Sigmoid colon (tissue), 6 donors: ENCODE measurements at regions not wholly inside any gene's neighbourhood (a gene's known extent, or its start where the extent isn't known, plus 50 kb on each side); places are given as distances from the start of the nearest gene placed in this dataset.
"Not testable (repeated sequence)": the region's sequence is repeated elsewhere in the genome, so short reads cannot be mapped to it uniquely, and the experiment has no call there.

ENCODE experiments used
- DNase-seq: peaks from one replicate; pipeline ENCODE4 v3.0.0-alpha.2; 2019
- H3K27ac ChIP-seq, 4 donors: fragments of 200-600 bp; sonication (generic); one replicate each; pipeline ENCODE4 v1.5.1; 2016 to 2019; ENCODE audit warnings: mild to moderate bottlenecking in 1 of 4
- H3K27me3 ChIP-seq, 3 donors: fragments of 200-600 bp; sonication (generic); one replicate each; pipeline ENCODE4 v1.5.1; 2019; ENCODE audit warnings: mild to moderate bottlenecking in 1 of 3
- H3K36me3 ChIP-seq, 4 donors: fragments of 200-600 bp; sonication (generic); one replicate each; pipeline ENCODE4 v1.5.1; 2016 to 2019
- H3K4me1 ChIP-seq, 4 donors: fragments of 200-600 bp; sonication (generic); one replicate each; pipeline ENCODE4 v1.5.1; 2017 to 2019
- H3K4me3 ChIP-seq, 4 donors: fragments of 200-600 bp; sonication (generic); one replicate each; pipeline ENCODE4 v1.5.1; 2017 to 2019; ENCODE audit warnings: mild to moderate bottlenecking in 2 of 4, moderate library complexity in 1 of 4
- H3K9me3 ChIP-seq, 4 donors: fragments of 200-600 bp in 3 of 4; sonication (generic) in 3 of 4; one replicate each; pipeline versions ENCODE4 v1.5.1 to v1.6.1; 2013 to 2019
- EP300 ChIP-seq, 4 donors: sonication (generic); formaldehyde crosslinking; IDR thresholded peaks; one replicate each; pipeline ENCODE4 v1.6.1; 2017; ENCODE audit warnings: antibody characterized with exemption in 4 of 4
- POLR2A ChIP-seq, 2 donors: fragments of 450-650 bp; IDR thresholded peaks; one replicate each; pipeline ENCODE4 v1.6.1; 2016; ENCODE audit warnings: antibody characterized with exemption in 2 of 2, mild to moderate bottlenecking in 2 of 2, moderate library complexity in 2 of 2
- POLR2AphosphoS5 ChIP-seq, 4 donors: sonication (generic); formaldehyde crosslinking; IDR thresholded peaks; one replicate each; pipeline ENCODE4 v1.6.1; 2017; ENCODE audit warnings: antibody characterized with exemption in 4 of 4
- whole genome bisulfite sequencing, 2 donors: extraction: QIAGEN DNeasy Blood & Tissue Kit; methylation state at CpG; one replicate each; pipeline ENCODE4 v1.1.7; 2013; 5-methylcytosine and 5-hydroxymethylcytosine counted together
- intact Hi-C: fragments of 100-400 bp; cut with DNase I; formaldehyde crosslinking; loops from one replicate; pipeline ENCODE4 v1.15.1; 2023
- TF ChIP-seq, protein P1 (sequence below), 4 experiments: fragments of 450-650 bp in 3 of 4; fragments of 200-600 bp in 1 of 4; IDR thresholded peaks; one replicate each; pipeline ENCODE4 v1.5.1; 2016 to 2019; ENCODE audit warnings: antibody characterized with exemption in 4 of 4, mild to moderate bottlenecking in 3 of 4, moderate library complexity in 2 of 4
- donor health status: healthy with polysubstance abuse.
- donor health status: healthy.

DNA sequence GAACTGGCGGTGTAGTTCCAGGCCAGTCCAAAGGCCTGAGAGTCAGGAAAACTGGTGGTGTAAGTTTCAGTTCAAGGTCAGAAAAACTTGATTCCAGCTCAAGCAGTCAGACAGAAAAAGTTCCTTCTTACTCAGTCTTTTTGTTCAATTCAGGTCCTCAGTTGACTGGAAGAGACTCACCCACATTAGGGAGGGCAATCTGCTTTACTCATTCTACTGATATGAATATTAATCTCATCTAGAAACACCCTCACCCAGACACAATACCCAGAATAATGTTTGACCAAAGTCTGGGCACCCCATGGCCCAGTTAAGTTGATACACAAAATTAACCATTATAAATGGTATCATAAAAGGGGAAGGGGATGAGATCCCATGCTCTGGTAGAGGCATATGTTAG, 50.1 kb upstream of the LTA4H start:
- Histone ChIP-seq H3K9me3 (peaks cover 0 to 4% (median 0%) of the 10 kb centered on the region in 4 donors), H3K27ac (no peak overlapping the region), H3K4me3 (no peak overlapping the region), H3K36me3 (no peaks in the 10 kb centered on the region), H3K4me1 (no peaks in the 10 kb centered on the region), H3K27me3 (no peaks in the 10 kb centered on the region)
- TF ChIP-seq POLR2AphosphoS5 (IDR thresholded peaks at IDR 0.05) (no peak), POLR2A (IDR thresholded peaks at IDR 0.05) (no peak), EP300 (IDR thresholded peaks at IDR 0.05) (no peak)
- TF ChIP-seq, protein P1, sequence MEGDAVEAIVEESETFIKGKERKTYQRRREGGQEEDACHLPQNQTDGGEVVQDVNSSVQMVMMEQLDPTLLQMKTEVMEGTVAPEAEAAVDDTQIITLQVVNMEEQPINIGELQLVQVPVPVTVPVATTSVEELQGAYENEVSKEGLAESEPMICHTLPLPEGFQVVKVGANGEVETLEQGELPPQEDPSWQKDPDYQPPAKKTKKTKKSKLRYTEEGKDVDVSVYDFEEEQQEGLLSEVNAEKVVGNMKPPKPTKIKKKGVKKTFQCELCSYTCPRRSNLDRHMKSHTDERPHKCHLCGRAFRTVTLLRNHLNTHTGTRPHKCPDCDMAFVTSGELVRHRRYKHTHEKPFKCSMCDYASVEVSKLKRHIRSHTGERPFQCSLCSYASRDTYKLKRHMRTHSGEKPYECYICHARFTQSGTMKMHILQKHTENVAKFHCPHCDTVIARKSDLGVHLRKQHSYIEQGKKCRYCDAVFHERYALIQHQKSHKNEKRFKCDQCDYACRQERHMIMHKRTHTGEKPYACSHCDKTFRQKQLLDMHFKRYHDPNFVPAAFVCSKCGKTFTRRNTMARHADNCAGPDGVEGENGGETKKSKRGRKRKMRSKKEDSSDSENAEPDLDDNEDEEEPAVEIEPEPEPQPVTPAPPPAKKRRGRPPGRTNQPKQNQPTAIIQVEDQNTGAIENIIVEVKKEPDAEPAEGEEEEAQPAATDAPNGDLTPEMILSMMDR (IDR thresholded peaks at IDR 0.05) = no peak
- DNase-seq = no peak
- WGBS, 2 donors = 95 to 99% methylated on average over 1 of the region's 1 CpG
- intact Hi-C loops = no loop called here

DNA sequence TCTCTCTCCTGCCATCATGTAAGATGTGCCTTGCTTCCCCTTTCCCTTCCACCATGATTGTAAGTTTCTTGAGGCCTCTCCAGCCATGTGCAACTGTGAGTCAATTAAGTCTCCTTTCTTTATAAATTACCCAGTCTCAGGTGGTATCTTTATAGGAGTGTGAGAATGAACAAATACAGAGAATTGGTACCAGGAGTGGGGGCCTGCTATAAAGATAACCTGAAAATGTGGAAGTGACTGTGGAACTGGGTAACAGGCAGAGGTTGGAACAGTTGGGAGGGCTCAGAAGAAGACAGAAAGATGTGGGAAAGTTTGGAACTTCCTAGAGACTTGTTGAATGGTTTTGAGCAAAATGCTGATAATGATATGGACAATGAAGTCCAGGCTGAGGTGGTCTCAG, 50.8 kb upstream of the LTA4H start:
- H3K36me3 ChIP-seq, H3K4me3 ChIP-seq, intact Hi-C loops, H3K4me1 ChIP-seq, H3K9me3 ChIP-seq, H3K27ac ChIP-seq, DNase-seq, H3K27me3 ChIP-seq: not testable (repeated sequence)

DNA sequence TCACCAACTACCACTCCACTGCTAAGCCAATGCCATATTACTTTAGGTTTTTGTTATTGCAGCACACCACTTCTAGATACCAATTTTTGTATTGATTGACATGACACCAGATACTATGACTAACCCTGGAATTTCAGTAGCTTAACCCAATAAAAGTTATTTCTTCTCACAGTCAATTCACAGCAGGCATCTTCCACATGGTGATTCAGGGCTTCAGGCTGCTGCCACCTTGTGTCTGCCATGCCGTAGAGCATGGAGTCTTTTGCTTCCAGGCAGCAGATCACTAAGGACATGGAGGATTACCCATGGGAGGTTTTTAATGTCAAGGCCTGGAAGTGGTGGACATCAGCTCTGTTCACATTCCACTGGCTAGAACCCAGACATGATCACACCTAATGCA, 56.4 kb upstream of the LTA4H start:
- 98 to 99% methylated on average over 1 of the region's 1 CpG for WGBS, 2 donors

DNA sequence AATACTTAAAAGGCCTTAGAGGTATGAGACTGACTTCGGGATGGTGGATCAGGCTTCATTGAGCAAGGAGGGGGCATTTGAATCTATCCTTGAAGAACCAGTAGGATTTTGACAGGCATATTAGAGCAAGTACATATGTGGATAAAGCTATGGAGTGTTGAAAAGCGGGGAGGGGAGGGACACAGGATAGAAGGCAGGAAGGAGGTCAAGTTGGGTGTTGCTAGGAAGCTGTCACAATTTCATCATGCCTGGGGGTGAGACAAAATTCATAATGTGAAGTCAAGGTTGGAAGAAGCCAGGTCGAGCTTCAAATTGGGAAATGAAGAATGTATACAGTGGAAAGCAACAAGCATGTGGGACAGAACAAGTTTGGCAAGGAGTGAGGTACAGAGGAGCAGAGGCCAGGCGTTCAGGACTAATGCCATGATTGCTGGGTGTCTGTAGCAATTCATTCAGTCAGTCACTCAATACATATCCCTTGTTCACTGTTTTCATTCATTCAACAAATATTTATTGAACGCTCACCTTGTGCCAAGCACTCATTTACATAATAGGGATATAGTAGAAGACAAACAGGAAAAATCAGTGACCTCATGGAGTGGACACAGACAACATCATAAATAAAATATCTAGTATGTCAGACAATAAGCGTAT, 58.3 kb upstream of the LTA4H start:
- WGBS, 2 donors = 77 to 78% methylated on average over 6 of the region's 6 CpGs
- TF ChIP-seq, protein P1 (IDR thresholded peaks at IDR 0.05) = no peak
- TF ChIP-seq EP300 (IDR thresholded peaks at IDR 0.05) (no peak), POLR2A (IDR thresholded peaks at IDR 0.05) (no peak), POLR2AphosphoS5 (IDR thresholded peaks at IDR 0.05) (no peak)
- H3K4me1 ChIP-seq = no peaks in the 10 kb centered on the region
- DNase-seq = no peak
- no peak overlapping the region for H3K27ac ChIP-seq
- no peaks in the 10 kb centered on the region for H3K36me3 ChIP-seq
- no peak overlapping the region for H3K4me3 ChIP-seq
- H3K9me3 ChIP-seq = peaks cover 0 to 4% (median 0%) of the 10 kb centered on the region in 4 donors
- no peaks in the 10 kb centered on the region for H3K27me3 ChIP-seq
- intact Hi-C loops = no loop called here

More for the DNA sequence above, 56.4 kb upstream of the LTA4H start:
- TF ChIP-seq POLR2A (IDR thresholded peaks at IDR 0.05) (no peak), EP300 (IDR thresholded peaks at IDR 0.05) (no peak), POLR2AphosphoS5 (IDR thresholded peaks at IDR 0.05) (no peak)
- TF ChIP-seq, protein P1 (IDR thresholded peaks at IDR 0.05) = no peak
- no peak overlapping the region for H3K27ac ChIP-seq
- H3K4me1 ChIP-seq = no peaks in the 10 kb centered on the region
- peaks cover 0 to 4% (median 0%) of the 10 kb centered on the region in 4 donors for H3K9me3 ChIP-seq
- no peak for DNase-seq
- no peak overlapping the region for H3K4me3 ChIP-seq
- H3K36me3 ChIP-seq = no peaks in the 10 kb centered on the region
- intact Hi-C loops = no loop called here
- H3K27me3 ChIP-seq = no peaks in the 10 kb centered on the region

DNA sequence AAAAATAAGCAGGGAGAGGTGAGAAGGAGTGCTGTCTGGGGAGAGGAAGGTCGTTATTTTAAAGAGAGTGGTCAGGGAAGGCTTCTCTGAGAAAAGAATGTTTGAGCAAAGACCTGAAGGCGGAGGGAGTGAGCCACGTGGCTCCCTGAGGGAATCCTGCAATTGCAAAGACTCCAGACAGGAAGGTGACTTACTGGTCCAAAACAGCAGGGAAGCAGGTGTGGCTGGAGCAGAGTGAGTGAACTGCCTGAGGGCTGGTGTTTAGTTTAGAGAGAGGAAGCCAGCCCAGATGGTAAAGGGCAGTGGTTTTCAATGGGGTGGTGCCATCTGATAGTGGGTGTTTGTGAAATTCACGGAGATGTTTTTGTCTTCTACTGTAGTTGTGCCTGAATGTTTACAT, 58.8 kb upstream of the LTA4H start:
- 15 to 20% methylated on average over 4 of the region's 4 CpGs for WGBS, 2 donors
- TF ChIP-seq POLR2A (IDR thresholded peaks at IDR 0.05) (no peak), POLR2AphosphoS5 (IDR thresholded peaks at IDR 0.05) (no peak), EP300 (IDR thresholded peaks at IDR 0.05) (no peak)
- TF ChIP-seq, protein P1 (IDR thresholded peaks at IDR 0.05) = no peak
- Histone ChIP-seq H3K27ac (no peak overlapping the region), H3K4me3 (no peak overlapping the region), H3K4me1 (no peaks in the 10 kb centered on the region), H3K9me3 (peaks cover 0 to 4% (median 0%) of the 10 kb centered on the region in 4 donors), H3K36me3 (no peaks in the 10 kb centered on the region), H3K27me3 (no peaks in the 10 kb centered on the region)
- intact Hi-C loops = no loop called here
- DNase-seq = no peak
